Mammary epithelial cell (primary cell): ENCODE measurements at regions not wholly inside any gene's neighbourhood (a gene's known extent, or its start where the extent isn't known, plus 50 kb on each side); places are given as distances from the start of the nearest gene placed in this dataset.

ENCODE experiments used
- EZH2 ChIP-seq: IDR thresholded peaks from 2 replicates; pipeline ENCODE4 v1.6.1; 2012; ENCODE audit warnings: low read length, inconsistent platforms, borderline replicate concordance
- TF ChIP-seq, protein P1 (sequence below), 2 donors: IDR thresholded peaks in 1 of 2; conservative IDR thresholded peaks in 1 of 2; 2 replicates each; pipeline ENCODE4 v1.5.1; 2011 to 2012; ENCODE audit warnings: inconsistent platforms in 2 of 2, low read length in 2 of 2, mild to moderate bottlenecking in 2 of 2, control low read depth in 1 of 2, low read depth in 1 of 2; ENCODE audit not compliant: insufficient read depth in 1 of 2; ENCODE audit errors: extremely low read depth in 1 of 2

DNA sequence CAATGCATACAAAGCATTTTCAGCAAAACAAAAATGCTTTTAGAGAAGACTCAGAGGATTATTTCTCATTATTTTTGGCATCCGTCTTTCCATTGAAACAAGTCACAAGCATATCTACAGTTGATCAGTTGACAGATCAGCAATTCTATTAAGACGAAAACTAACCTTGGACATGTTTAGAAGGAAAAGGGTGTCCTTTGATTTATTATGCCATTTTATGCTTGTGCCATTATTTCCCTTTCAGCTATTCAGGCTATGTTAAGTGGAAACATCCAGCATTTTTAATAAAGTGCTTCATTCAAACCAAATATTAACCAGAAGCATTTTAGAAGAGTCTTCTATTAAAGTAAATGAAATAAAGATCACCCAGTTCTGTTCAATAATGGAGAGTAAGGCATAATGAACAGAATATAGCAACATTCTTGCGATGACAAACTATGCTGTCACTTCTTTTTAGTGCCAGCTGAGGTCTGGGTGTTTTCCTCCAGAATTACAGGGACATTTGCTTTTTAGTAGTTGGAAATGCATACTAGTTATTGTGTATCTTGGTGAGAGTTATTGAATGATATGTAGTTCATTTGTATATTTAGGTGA is 481.4 kb downstream of the PLA2G4A start:
- TF ChIP-seq EZH2 = no peak
- TF ChIP-seq, protein P1, sequence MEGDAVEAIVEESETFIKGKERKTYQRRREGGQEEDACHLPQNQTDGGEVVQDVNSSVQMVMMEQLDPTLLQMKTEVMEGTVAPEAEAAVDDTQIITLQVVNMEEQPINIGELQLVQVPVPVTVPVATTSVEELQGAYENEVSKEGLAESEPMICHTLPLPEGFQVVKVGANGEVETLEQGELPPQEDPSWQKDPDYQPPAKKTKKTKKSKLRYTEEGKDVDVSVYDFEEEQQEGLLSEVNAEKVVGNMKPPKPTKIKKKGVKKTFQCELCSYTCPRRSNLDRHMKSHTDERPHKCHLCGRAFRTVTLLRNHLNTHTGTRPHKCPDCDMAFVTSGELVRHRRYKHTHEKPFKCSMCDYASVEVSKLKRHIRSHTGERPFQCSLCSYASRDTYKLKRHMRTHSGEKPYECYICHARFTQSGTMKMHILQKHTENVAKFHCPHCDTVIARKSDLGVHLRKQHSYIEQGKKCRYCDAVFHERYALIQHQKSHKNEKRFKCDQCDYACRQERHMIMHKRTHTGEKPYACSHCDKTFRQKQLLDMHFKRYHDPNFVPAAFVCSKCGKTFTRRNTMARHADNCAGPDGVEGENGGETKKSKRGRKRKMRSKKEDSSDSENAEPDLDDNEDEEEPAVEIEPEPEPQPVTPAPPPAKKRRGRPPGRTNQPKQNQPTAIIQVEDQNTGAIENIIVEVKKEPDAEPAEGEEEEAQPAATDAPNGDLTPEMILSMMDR (conservative IDR thresholded peaks at IDR 0.05 in 1 of 2, IDR thresholded peaks at IDR 0.05 in 1 of 2; ENCODE audit: extremely low read depth in 1 of 2, insufficient read depth in 1 of 2, low read depth in 1 of 2, low read length in 2 of 2) = no peak
